IPS-20b (cell line): ENCODE measurements at regions not wholly inside any gene's neighbourhood (a gene's known extent, or its start where the extent isn't known, plus 50 kb on each side); places are given as distances from the start of the nearest gene placed in this dataset.

Experiments
- H3K27ac ChIP-seq: one replicate; pipeline ENCODE4 v1.5.1; 2013; ENCODE audit warnings: low read length
- H3K27me3 ChIP-seq: 2 replicates; pipeline ENCODE4 v1.6.1; 2013; ENCODE audit warnings: mild to moderate bottlenecking, low read length, inconsistent platforms; ENCODE audit not compliant: insufficient read depth
- H3K36me3 ChIP-seq: 2 replicates; pipeline ENCODE4 v1.6.1; 2013; ENCODE audit warnings: low read depth, mild to moderate bottlenecking, inconsistent platforms, low read length, moderate library complexity; ENCODE audit not compliant: insufficient read depth
- H3K4me1 ChIP-seq: 2 replicates; pipeline ENCODE4 v1.6.1; 2013; ENCODE audit warnings: mild to moderate bottlenecking, control low read depth, inconsistent platforms, low read length, moderate library complexity; ENCODE audit not compliant: insufficient read depth
- H3K4me3 ChIP-seq: 2 replicates; pipeline ENCODE4 v1.5.1; 2013; ENCODE audit warnings: mild to moderate bottlenecking, low read length, inconsistent platforms
- H3K9ac ChIP-seq: 2 replicates; pipeline ENCODE4 v1.6.1; 2013; ENCODE audit warnings: low read depth, mild to moderate bottlenecking, inconsistent platforms, low read length, moderate library complexity
- H3K9me3 ChIP-seq: 2 replicates; pipeline ENCODE4 v1.6.1; 2013; ENCODE audit warnings: mild to moderate bottlenecking, low read depth, low read length, inconsistent platforms; ENCODE audit not compliant: insufficient read depth

- Histone ChIP-seq H3K9ac (no peak overlapping the region), H3K27ac (no peak overlapping the region), H3K4me3 (no peak overlapping the region), H3K27me3 (no peaks in the 10 kb centered on the region), H3K9me3 (no peaks in the 10 kb centered on the region), H3K36me3 (no peaks in the 10 kb centered on the region), H3K4me1 (no peaks in the 10 kb centered on the region; the same call in 1 of the 2 replicates)
These were observed 67.7 kb upstream of the POU3F3 start for GRCh38 chr2:104786204-104786603.

GRCh38 chr2:104786821-104787220 lies 67.1 kb upstream of the POU3F3 start:
- Histone ChIP-seq H3K36me3 (no peaks in the 10 kb centered on the region), H3K4me3 (no peak overlapping the region), H3K9me3 (no peaks in the 10 kb centered on the region), H3K9ac (no peak overlapping the region), H3K27me3 (no peaks in the 10 kb centered on the region), H3K27ac (no peak overlapping the region), H3K4me1 (no peaks in the 10 kb centered on the region; the same call in 1 of the 2 replicates)

DNA sequence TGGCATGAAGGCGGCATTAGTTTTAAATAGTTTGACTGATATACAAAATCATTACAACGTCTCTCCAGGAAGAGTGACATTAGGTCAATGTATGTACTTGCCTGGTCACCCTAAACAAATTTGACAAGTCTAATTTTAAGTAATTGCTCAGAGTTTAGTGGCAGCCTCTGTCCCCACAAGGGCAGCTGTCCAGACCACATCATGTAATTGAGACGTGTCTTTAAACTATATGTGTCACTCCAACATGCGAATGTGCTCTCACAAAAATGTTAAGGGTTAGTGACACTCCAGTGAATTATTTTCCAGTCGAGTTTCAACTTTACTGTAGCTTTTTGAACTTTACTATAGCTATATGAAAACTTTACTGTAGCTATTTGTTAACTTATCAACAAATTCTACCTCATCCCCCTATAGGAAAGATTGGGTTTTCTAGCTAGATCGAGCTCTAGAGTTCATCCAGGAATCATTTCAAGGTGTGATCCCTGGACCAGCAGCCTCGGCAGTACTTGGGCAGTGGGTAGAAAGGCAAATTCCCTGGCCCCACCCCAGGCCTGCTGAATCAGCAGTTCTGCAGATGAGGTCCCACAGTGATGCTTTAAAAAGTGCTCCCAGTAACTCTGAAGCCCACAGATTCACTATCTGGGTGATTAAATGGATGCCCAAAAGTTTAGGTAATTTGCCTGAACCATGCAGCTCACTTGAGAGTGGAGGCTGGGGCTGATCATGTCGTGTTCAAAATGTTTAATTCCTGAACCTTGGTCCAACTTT lies 66.4 kb upstream of the POU3F3 start:
- Histone ChIP-seq H3K9me3 (no peaks in the 10 kb centered on the region), H3K27me3 (no peaks in the 10 kb centered on the region), H3K36me3 (no peaks in the 10 kb centered on the region), H3K27ac (no peak overlapping the region), H3K4me3 (no peak overlapping the region), H3K4me1 (no peaks in the 10 kb centered on the region; the same call in 1 of the 2 replicates), H3K9ac (no peak overlapping the region)

- no peak overlapping the region for H3K27ac ChIP-seq
These were observed 65.0 kb upstream of the POU3F3 start for GRCh38 chr2:104788742-104789455.

DNA sequence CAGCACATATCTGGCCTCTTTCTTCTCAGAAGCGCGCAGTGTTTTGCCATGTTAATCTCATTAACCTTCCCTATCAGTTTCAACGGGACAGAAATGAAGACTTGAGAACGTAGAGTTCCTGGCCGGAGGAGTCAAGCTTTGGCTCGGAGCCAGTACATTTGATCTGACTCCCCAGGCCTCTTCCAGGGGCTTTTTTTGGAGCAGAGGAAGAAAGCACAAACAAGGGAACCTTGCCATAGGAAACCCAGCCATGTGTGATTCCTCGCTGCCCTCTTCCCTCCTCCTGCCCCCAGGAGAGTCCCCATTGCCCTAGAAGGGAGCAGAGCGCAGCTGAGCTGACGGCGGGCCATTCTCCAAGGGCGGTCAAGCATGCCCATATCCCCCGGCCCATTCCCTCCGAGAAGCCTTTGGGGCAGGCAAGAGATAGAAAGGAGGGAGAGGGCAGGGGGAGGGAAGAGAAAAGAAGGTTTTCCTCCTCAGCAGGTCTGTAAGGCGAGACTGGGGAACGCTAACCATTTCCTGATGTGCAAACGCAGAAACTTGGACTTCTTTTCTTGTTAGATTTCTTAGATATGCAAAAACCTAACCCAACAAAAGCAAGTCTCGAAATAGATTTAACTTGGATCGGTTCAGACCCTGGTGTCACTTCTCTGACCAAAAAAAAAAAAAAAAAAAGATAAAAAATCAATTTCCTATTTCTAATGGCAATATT lies 63.7 kb upstream of the POU3F3 start:
- H3K36me3 ChIP-seq = no peaks in the 10 kb centered on the region
- H3K9me3 ChIP-seq = no peaks in the 10 kb centered on the region
- H3K27me3 ChIP-seq = no peaks in the 10 kb centered on the region
- peak overlapping the region; percentile 13; the same call in 1 of the 2 replicates for H3K9ac ChIP-seq
- H3K4me3 ChIP-seq = no peak overlapping the region
- no peak overlapping the region for H3K27ac ChIP-seq
- H3K4me1 ChIP-seq = no peaks in the 10 kb centered on the region; the same call in 1 of the 2 replicates

More at GRCh38 chr2:104788742-104789455, 65.0 kb upstream of the POU3F3 start:
- no peaks in the 10 kb centered on the region for H3K9me3 ChIP-seq
- no peaks in the 10 kb centered on the region for H3K27me3 ChIP-seq
- no peak overlapping the region for H3K4me3 ChIP-seq
- no peaks in the 10 kb centered on the region for H3K36me3 ChIP-seq
- no peak overlapping the region for H3K9ac ChIP-seq
- no peaks in the 10 kb centered on the region; the same call in 1 of the 2 replicates for H3K4me1 ChIP-seq

DNA sequence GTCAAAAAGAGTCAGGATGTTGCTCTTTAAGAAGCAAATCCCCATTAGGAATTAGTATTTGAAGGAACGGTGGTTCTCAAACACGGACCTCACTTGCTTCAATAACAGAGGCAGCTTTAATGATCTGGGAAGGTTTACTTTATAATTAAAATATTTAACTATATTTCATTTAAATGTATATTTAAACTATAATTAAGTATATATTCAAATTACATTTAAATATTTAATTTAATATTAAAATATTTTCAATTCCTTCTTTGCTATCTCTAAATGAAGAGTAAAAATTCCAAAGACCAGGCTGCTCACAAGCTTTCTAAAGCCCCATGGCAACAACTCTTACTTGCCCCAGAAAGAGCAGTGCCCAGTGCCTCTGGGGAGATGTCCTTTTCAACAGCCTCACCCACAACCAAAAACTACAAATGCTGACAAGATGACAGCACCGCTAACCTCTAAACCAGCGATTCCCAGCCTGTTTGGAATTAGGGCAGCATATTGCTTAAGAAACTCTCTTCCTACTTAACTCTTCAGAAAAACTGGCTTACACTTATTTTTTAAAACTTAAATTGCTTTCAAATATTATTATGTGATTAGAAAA lies 62.9 kb upstream of the POU3F3 start:
- Histone ChIP-seq H3K27ac (no peak overlapping the region), H3K9me3 (no peaks in the 10 kb centered on the region)

DNA sequence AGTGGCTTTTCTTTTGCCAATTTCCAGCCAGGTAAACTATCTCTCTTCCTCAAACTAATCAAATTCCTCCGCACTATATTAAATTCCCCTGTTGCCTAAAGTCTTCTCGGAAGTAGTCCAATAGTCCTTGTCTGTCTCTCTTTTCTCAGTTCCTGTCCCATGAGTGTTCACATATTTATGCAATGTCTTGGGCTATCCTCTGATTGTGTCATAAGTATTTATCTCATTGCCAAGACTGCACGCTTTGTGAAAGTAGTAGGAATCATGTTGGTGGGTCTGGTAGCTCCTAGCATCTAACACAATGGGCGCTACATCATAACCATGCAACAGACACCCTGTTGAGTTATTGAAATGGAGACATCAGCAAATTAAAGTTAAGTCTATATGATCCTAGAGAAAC lies 59.9 kb upstream of the POU3F3 start:
- H3K9ac ChIP-seq = no peak overlapping the region
- no peak overlapping the region for H3K4me3 ChIP-seq
- H3K4me1 ChIP-seq = peaks cover 3% of the 10 kb centered on the region; the same call in 1 of the 2 replicates
- H3K27ac ChIP-seq = no peak overlapping the region
- H3K27me3 ChIP-seq = no peaks in the 10 kb centered on the region
- no peaks in the 10 kb centered on the region for H3K36me3 ChIP-seq
- no peaks in the 10 kb centered on the region for H3K9me3 ChIP-seq

More for the DNA sequence above, 62.9 kb upstream of the POU3F3 start:
- Histone ChIP-seq H3K27me3 (no peaks in the 10 kb centered on the region), H3K4me3 (no peak overlapping the region), H3K36me3 (no peaks in the 10 kb centered on the region), H3K9ac (no peak overlapping the region), H3K4me1 (peaks cover 3% of the 10 kb centered on the region; the same call in 1 of the 2 replicates)

DNA sequence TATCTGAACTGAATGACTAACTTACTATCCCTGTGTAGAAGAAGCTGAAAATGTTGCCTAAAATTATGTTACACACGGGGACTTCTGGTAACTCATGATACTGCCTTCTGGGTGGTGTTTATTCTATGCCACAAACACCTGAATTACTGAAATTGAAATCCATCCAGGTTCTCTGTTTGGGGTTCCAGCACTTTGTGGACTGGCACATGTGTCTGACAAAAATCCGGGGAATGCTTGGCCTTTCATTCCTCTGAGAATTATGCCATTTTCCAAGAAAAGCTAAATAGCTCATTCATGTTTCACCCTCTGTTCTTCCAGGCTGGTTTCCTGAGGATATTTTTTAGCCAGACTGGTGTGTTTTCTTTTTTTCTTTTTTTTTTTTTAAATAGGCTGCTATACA lies 59.5 kb upstream of the POU3F3 start:
- Histone ChIP-seq H3K9ac (no peak overlapping the region), H3K4me3 (no peak overlapping the region), H3K4me1 (peaks cover 3% of the 10 kb centered on the region; the same call in 1 of the 2 replicates), H3K27me3 (no peaks in the 10 kb centered on the region), H3K9me3 (no peaks in the 10 kb centered on the region), H3K36me3 (no peaks in the 10 kb centered on the region), H3K27ac (no peak overlapping the region)
